BJ (cell line): ENCODE measurements at regions not wholly inside any gene's neighbourhood (a gene's known extent, or its start where the extent isn't known, plus 50 kb on each side); places are given as distances from the start of the nearest gene placed in this dataset.

Experiments
- CTCF ChIA-PET: fragments of 350-600 bp; formaldehyde crosslinking; extraction: SDS; loops from one replicate; lab custom pipeline; 2021; ENCODE audit warnings: antibody characterized with exemption, inconsistent platforms; lab: Yijun Ruan, JAX
- POLR2A ChIA-PET: fragments of 300-600 bp; sonication (Branson Sonifier 250); formaldehyde crosslinking; extraction: SDS; loops from one replicate; lab custom pipeline; 2021; ENCODE audit warnings: antibody characterized with exemption; lab: Charles Lee
- DNase-seq: peaks from one replicate; pipeline ENCODE4 v3.0.0-alpha.2; 2011; ENCODE audit warnings: low read depth
- H3K27me3 ChIP-seq: 2 replicates; pipeline ENCODE4 v1.6.0; 2011; ENCODE audit warnings: low read length; ENCODE audit not compliant: control insufficient read depth, insufficient read depth
- H3K36me3 ChIP-seq: 2 replicates; pipeline ENCODE4 v1.5.1; 2011; ENCODE audit warnings: low read length; ENCODE audit not compliant: control insufficient read depth, insufficient read depth
- H3K4me3 ChIP-seq: 2 replicates; pipeline ENCODE4 v1.5.1; 2011; ENCODE audit warnings: low read depth, mild to moderate bottlenecking, control low read depth, low read length
- TF ChIP-seq, protein P1 (sequence below): IDR thresholded peaks from 2 replicates; pipeline ENCODE4 v1.5.1; 2011; ENCODE audit warnings: low read depth, mild to moderate bottlenecking, control low read depth, inconsistent platforms, low read length, moderate library complexity; ENCODE audit not compliant: insufficient read depth

DNA sequence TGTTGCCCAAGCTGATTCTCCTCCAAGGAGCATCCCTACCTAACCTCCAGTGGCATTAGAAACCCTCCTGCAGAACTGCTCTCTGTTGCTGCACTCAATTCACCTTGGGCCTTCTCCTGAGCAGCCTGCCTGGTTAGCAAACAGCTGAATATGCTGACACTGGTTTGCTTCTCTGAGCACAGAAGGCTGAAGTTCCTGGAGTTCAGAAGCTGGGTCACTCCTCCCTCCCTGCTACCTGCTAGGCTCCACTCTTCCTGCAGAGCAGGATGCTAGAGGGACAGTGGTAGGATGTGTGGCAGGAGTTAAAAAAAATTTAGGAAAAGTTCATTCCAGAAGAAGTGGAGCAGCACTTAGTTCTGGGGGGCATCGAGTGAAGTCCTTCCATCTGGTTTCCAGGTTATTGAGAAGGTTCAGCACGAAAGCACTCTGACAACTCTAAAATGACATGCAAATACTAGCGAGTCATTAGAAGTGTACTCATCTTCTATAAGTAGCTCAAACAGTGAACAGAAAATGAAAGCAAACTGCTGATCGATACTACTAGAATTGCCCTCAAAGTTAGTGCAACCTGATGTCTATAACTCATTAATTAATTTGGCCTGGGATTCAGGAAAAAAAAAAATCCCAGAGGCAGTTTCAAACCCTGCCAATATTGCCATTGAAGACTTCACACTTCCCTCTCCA, 293.7 kb downstream of the POU4F1 start:
- ChIA-PET POLR2A (no interaction called here), CTCF (interaction anchor here (0.6 to 1.4 kb wide), 2 partner anchors 36 to 172 kb away, joined by 3 to 6 read pairs; no protein-coding TSS in a partner anchor)
- H3K27me3 ChIP-seq, result peaks cover 2% of the 10 kb centered on the region; the same call in 1 of the 2 replicates
- no peak overlapping the region for H3K4me3 ChIP-seq
- TF ChIP-seq, protein P1, sequence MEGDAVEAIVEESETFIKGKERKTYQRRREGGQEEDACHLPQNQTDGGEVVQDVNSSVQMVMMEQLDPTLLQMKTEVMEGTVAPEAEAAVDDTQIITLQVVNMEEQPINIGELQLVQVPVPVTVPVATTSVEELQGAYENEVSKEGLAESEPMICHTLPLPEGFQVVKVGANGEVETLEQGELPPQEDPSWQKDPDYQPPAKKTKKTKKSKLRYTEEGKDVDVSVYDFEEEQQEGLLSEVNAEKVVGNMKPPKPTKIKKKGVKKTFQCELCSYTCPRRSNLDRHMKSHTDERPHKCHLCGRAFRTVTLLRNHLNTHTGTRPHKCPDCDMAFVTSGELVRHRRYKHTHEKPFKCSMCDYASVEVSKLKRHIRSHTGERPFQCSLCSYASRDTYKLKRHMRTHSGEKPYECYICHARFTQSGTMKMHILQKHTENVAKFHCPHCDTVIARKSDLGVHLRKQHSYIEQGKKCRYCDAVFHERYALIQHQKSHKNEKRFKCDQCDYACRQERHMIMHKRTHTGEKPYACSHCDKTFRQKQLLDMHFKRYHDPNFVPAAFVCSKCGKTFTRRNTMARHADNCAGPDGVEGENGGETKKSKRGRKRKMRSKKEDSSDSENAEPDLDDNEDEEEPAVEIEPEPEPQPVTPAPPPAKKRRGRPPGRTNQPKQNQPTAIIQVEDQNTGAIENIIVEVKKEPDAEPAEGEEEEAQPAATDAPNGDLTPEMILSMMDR, result no peak
- no peak for DNase-seq
- no peaks in the 10 kb centered on the region for H3K36me3 ChIP-seq

DNA sequence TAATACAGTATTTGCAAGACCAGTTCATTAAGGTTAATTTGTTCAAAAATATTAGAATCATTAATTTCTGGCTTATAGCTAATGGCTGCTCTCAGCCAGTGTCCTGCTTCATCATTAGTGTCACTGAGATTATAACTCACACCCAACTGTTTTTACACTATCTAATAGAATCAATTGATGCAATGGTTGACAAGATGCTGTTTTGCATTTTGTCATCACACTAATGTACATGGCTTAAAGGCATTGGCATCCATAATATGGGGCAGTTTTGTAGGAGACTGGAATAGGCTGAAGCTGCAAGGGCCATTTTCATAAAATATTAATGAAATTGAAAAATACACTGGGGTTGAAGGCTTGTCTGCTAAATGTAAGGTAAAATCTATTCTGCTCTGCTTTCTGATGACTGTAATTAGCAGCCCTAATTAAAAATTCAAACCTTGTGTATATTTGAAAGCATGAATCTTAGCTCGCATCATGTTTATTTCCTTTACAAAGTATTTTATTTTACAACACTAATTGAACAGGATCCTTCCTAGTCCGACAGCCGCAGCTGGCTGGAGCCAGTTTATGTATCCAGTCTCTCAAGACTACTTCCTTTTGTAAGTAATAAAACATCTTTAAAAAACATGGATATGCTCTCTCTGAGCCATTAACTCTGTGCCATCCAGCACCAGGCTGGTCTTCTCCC, 296.7 kb downstream of the POU4F1 start:
- H3K4me3 ChIP-seq, result no peak overlapping the region
- no peaks in the 10 kb centered on the region for H3K36me3 ChIP-seq
- POLR2A ChIA-PET, result no interaction called here
- no peak for DNase-seq
- peaks cover 2% of the 10 kb centered on the region; the same call in 1 of the 2 replicates for H3K27me3 ChIP-seq
- CTCF ChIA-PET, result no interaction called here
- TF ChIP-seq, protein P1, result no peak

DNA sequence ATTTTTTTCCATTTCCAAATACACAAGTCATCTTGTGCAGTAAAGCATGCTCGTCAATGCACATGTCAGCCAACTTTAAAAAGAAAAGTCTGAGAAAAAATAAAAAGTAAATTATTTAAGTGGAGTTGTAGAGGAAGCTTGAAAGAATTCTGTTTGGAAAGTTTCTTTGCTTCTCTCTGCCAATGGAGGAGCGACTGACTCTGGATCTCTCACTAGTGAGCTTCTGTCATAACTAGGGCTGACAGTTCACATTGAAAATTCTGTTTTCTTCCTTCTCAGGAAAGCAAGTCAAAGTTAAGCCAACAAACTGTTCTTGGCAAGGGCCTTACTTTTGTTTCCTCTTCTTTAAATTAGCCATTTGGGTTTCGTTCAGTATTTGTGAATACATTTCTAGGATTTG, 298.2 kb downstream of the POU4F1 start:
- no peak overlapping the region for H3K4me3 ChIP-seq
- DNase-seq, result no peak
- TF ChIP-seq, protein P1, result no peak
- H3K27me3 ChIP-seq, result peaks cover 2% of the 10 kb centered on the region; the same call in 1 of the 2 replicates
- no peaks in the 10 kb centered on the region for H3K36me3 ChIP-seq
- CTCF ChIA-PET, result interaction anchor here (0.9 to 1.0 kb wide), 2 partner anchors 39 to 64 kb away, joined by 3 read pairs; no protein-coding TSS in a partner anchor
- POLR2A ChIA-PET, result no interaction called here

DNA sequence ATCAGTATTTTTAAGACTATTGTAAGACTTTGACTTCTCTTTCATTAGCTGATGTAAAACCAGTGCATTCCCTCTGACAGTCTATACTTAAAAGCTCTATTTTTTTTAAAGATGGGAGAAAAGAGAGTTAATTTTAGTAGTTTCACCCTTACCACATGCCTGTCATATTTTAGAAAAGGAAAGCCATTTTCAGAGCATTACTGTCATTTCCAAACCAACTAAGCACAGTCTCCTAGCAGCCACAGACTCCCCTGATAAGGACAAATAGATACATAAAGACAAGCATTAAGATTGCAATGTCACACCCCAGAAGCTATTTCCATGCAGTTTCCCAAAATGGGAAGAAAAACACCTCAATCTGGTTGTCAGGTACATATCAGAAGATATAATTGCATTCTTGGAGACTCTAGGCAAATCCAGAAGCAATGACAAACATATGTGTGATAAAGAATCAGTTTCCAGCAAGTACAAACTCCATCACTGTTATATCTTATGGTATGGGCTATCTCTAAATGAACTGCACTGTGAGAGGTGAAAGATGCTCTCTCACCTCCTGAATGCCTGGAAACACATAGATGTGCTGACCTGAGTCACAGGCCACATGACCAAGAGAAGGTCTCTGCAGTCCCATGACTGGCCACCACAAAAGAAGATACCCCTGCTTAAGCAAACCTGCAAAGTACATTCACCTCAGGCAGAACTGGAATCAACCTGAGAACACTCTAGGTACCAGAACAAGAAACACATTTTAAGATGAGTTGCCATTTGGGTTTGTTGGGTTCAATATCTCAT, 303.3 kb downstream of the POU4F1 start:
- Histone ChIP-seq H3K27me3 (no peaks in the 10 kb centered on the region), H3K36me3 (no peaks in the 10 kb centered on the region), H3K4me3 (no peak overlapping the region)
- CTCF ChIA-PET, result no interaction called here
- TF ChIP-seq, protein P1, result no peak
- no peak for DNase-seq
- POLR2A ChIA-PET, result no interaction called here

DNA sequence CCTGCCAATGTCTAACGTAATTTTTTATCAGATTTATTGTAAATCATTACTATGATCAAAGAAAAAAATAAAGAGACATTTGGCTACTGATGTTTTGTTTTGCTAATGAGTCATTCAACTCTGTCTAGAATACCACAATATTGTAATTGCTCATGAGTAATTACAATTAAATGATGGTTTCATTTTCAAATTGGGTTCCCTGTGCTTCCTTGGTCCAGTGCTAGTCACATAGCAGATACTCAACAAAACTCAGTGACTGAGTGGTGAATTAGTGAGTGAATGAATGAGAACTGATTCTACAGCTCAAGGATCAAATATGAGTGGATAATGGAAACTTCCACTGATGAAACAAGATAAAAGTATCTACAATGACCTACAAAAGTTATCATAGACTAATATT, 304.7 kb downstream of the POU4F1 start:
- DNase-seq, result no peak
- TF ChIP-seq, protein P1, result no peak
- POLR2A ChIA-PET, result no interaction called here
- no peaks in the 10 kb centered on the region for H3K36me3 ChIP-seq
- no peak overlapping the region for H3K4me3 ChIP-seq
- CTCF ChIA-PET, result interaction anchor here (0.7 kb wide), 1 partner anchor 154 kb away, joined by 4 read pairs; no protein-coding TSS in a partner anchor
- no peaks in the 10 kb centered on the region; the same call in 1 of the 2 replicates for H3K27me3 ChIP-seq
